Pancreas (tissue), 10 donors: ENCODE measurements at regions not wholly inside any gene's neighbourhood (a gene's known extent, or its start where the extent isn't known, plus 50 kb on each side); places are given as distances from the start of the nearest gene placed in this dataset.
A peak's percentile ranks its signal among the peaks of the same experiment; 100 is the strongest.

Experiments
- ATAC-seq, 4 donors: fragments of 200-7000 bp; cut with Tn5 transposase; one replicate each; pipeline versions ENCODE4 v1.8.0 to v1.9.1; 2020; ENCODE audit warnings: mild to moderate bottlenecking in 4 of 4, moderate library complexity in 4 of 4
- DNase-seq, 6 donors: peaks; one replicate each; pipeline ENCODE4 v3.0.0-alpha.2; 2020
- FAIRE-seq: peaks from 2 replicates; lab custom pipeline; 2012; peaks lifted over from hg19 to GRCh38; lab: Jason Lieb, UNC
- H3K27ac ChIP-seq, 4 donors: fragments of 200-600 bp; sonication (generic); 1 replicate in 3 of 4; 2 replicates in 1 of 4; pipeline versions ENCODE4 v1.5.0 to v1.8.0; 2020
- H3K27me3 ChIP-seq, 4 donors: fragments of 200-600 bp; one replicate each; pipeline ENCODE4 v1.8.0; 2021
- H3K36me3 ChIP-seq, 3 donors: fragments of 200-600 bp; sonication (generic) in 1 of 3; one replicate each; pipeline versions ENCODE4 v1.5.0 to v1.8.0; 2020 to 2021
- H3K4me1 ChIP-seq, 3 donors: fragments of 200-600 bp; one replicate each; pipeline ENCODE4 v1.8.0; 2021
- H3K4me3 ChIP-seq, 4 donors: fragments of 200-600 bp; sonication (generic) in 2 of 4; one replicate each; pipeline versions ENCODE4 v1.5.0 to v1.8.0; 2020 to 2021
- H3K9me3 ChIP-seq, 4 donors: fragments of 200-600 bp; one replicate each; pipeline ENCODE4 v1.8.0; 2021
- WGBS, 2 donors: extraction: QIAGEN DNeasy Blood & Tissue Kit; methylation state at CpG; one replicate each; pipeline ENCODE4 v1.1.7; 2013; 5-methylcytosine and 5-hydroxymethylcytosine counted together
- intact Hi-C, 3 donors: fragments of 100-400 bp; cut with DNase I; formaldehyde crosslinking; loops; one replicate each; pipeline versions ENCODE4 v1.11.1 to v1.14.2; 2022
- TF ChIP-seq, protein P1 (sequence below), 4 donors: fragments of 200-600 bp; sonication (generic) in 3 of 4; IDR thresholded peaks; one replicate each; pipeline versions ENCODE4 v1.5.0 to v1.8.0; 2021; ENCODE audit warnings: antibody characterized with exemption in 4 of 4
- donor health status: healthy with polysubstance abuse.
- donor health status: DM: no; HTN: no; CAD: no; lungs with moderate emphysema.
- donor health status: DM: no; HTN: no; CAD: no.
- donor health status: control.
- donor health status: control.
- donor health status: Bipolar disorder and iron deficiency.
- donor health status: DM: yes; HTN: yes; CAD: no.
- donor health status: DM: no; HTN: no; CAD: no.
- donor health status: DM: no; HTN: no; CAD: no.
- donor health status: DM: yes; HTN: yes; CAD: no.

DNA sequence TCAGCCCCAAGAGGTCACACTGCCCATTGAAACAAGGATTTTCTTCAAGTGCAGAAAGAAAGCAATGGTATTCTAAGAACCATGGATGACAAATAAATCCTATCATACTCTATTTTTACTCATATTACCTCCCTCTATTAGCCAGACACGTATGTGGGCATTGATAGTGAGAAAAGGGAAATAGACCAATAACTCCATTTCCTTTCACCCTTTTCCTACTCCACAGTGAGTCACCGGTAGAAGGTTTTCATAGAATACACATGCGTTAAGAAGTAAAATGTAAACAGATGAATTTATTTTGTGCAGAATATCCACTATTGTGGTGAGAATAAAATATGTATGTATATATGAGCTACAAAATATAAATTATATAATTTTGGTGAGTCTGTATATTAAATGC is 568.9 kb upstream of the ADGRL4 start:
- intact Hi-C loops, result no loop called here
- no peaks in the 10 kb centered on the region for H3K9me3 ChIP-seq
- H3K4me1 ChIP-seq, result no peaks in the 10 kb centered on the region
- ATAC-seq (no peak), FAIRE-seq (no peak), DNase-seq (no peak)
- H3K27ac ChIP-seq, result no peak overlapping the region
- no peaks in the 10 kb centered on the region for H3K36me3 ChIP-seq
- WGBS, 2 donors, result 72 to 78% methylated on average over 3 of the region's 3 CpGs
- H3K27me3 ChIP-seq, result no peaks in the 10 kb centered on the region
- H3K4me3 ChIP-seq, result no peak overlapping the region
- TF ChIP-seq, protein P1, sequence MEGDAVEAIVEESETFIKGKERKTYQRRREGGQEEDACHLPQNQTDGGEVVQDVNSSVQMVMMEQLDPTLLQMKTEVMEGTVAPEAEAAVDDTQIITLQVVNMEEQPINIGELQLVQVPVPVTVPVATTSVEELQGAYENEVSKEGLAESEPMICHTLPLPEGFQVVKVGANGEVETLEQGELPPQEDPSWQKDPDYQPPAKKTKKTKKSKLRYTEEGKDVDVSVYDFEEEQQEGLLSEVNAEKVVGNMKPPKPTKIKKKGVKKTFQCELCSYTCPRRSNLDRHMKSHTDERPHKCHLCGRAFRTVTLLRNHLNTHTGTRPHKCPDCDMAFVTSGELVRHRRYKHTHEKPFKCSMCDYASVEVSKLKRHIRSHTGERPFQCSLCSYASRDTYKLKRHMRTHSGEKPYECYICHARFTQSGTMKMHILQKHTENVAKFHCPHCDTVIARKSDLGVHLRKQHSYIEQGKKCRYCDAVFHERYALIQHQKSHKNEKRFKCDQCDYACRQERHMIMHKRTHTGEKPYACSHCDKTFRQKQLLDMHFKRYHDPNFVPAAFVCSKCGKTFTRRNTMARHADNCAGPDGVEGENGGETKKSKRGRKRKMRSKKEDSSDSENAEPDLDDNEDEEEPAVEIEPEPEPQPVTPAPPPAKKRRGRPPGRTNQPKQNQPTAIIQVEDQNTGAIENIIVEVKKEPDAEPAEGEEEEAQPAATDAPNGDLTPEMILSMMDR (IDR thresholded peaks at IDR 0.05), result no peak

DNA sequence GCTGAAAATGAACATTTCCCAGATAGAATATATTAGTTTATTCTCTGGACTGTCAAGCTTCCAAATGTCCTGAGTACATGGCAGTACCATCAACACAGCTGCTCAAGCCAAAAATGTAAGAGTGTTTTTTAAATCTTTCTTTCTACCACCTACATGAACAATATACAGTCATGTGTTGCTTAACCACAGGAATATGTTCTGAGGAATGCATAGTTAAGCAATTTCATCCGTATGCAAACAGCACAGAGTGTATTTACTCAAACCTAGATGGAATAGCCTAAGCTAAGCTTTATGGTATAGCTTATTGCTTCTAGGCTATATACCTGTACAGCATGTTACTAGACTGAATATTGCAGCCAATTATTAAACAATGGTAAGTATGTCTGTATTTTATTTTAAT is 561.9 kb upstream of the ADGRL4 start:
- no peaks in the 10 kb centered on the region for H3K9me3 ChIP-seq
- WGBS, 2 donors, result 27 to 44% methylated on average over 1 of the region's 1 CpG
- ATAC-seq (no peak), DNase-seq (no peak), FAIRE-seq (no peak)
- no peak overlapping the region for H3K27ac ChIP-seq
- no peaks in the 10 kb centered on the region for H3K36me3 ChIP-seq
- H3K27me3 ChIP-seq, result no peaks in the 10 kb centered on the region
- TF ChIP-seq, protein P1 (IDR thresholded peaks at IDR 0.05), result no peak
- H3K4me3 ChIP-seq, result no peak overlapping the region
- intact Hi-C loops, result no loop called here
- no peaks in the 10 kb centered on the region for H3K4me1 ChIP-seq

DNA sequence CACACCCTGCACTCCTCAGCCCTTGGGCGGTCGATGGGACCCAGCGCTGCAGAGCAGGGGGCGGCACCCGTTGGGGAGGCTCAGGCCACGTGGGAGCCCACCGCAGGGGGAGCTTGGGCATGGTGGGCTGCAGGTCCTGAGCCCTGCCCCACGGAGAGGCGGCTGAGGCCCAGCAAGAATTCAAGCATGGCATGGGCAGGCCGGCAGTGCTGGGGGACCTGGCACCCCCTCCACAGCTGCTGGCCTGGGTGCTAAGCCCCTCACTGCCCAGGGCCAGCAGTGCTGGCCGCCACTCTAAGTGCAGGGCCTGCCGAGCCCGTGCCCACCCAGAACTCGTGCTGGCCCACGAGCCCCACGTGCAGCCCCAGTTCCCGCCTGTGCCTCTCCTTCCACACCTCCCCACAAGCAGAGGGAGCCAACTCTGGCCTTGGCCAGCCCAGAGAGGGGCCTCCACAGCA is 555.0 kb upstream of the ADGRL4 start:
- H3K4me1 ChIP-seq, result no peaks in the 10 kb centered on the region
- H3K27me3 ChIP-seq, result no peaks in the 10 kb centered on the region
- TF ChIP-seq, protein P1 (IDR thresholded peaks at IDR 0.05), result no peak
- intact Hi-C loops, result no loop called here
- H3K4me3 ChIP-seq, result no peak overlapping the region
- H3K36me3 ChIP-seq, result no peaks in the 10 kb centered on the region
- DNase-seq (peak in 1 of 6 donors; percentile 49), FAIRE-seq (no peak), ATAC-seq (no peak)
- no peaks in the 10 kb centered on the region for H3K9me3 ChIP-seq
- 84 to 85% methylated on average over 13 to 17 of the region's 17 CpGs for WGBS, 2 donors
- H3K27ac ChIP-seq, result no peak overlapping the region

DNA sequence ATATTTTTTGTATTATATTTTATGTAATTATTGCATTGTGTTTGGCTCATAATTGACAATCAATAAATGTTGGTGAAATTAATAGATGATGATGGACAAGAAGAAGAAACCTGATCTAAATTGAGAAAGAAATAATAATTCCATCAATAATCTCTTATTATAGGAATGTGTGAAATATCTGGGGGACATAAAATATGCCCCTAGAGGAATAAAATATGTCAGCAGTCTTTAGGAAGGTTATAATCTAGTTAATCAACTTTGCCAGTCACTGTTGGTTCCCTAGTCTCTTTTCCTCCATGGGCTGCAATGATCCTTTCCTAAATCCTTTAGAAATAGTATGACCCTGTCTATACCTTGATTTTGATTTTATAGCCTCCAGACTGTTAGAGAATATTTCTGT is 549.7 kb upstream of the ADGRL4 start:
- H3K4me3 ChIP-seq, result no peak overlapping the region
- no peak overlapping the region for H3K27ac ChIP-seq
- H3K4me1 ChIP-seq, result no peaks in the 10 kb centered on the region
- intact Hi-C loops, result no loop called here
- no peaks in the 10 kb centered on the region for H3K27me3 ChIP-seq
- no peak for DNase-seq
- no peaks in the 10 kb centered on the region for H3K36me3 ChIP-seq
- FAIRE-seq, result no peak
- ATAC-seq, result no peak
- TF ChIP-seq, protein P1 (IDR thresholded peaks at IDR 0.05), result no peak
- H3K9me3 ChIP-seq, result no peaks in the 10 kb centered on the region

DNA sequence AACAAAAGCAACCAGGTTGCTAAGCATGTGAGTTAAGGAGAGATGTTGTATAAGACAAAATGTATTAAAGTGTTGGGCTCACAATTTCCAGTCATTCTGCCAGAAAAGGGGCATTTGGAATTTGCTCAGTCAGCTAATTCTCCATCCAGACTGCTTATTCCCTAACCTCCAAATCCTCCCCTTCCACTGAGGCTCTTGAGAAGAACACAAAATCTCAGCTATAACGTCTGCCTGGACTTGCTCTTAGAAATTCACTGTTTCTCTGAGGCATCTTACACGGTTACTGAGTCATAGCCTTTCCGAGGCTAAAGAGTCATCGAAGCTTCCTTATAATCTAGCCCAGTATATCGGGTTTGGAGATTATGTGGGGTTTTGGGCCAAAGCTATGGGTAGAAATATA is 548.2 kb upstream of the ADGRL4 start:
- TF ChIP-seq, protein P1 (IDR thresholded peaks at IDR 0.05), result no peak
- 70 to 80% methylated on average over 5 of the region's 5 CpGs for WGBS, 2 donors
- Histone ChIP-seq H3K4me3 (no peak overlapping the region), H3K9me3 (no peaks in the 10 kb centered on the region), H3K27ac (no peak overlapping the region), H3K36me3 (no peaks in the 10 kb centered on the region), H3K27me3 (no peaks in the 10 kb centered on the region), H3K4me1 (no peaks in the 10 kb centered on the region)
- ATAC-seq (no peak), DNase-seq (no peak), FAIRE-seq (no peak)
- intact Hi-C loops, result no loop called here
